Astrocyte (in vitro differentiated cells and primary cell): ENCODE measurements at regions not wholly inside any gene's neighbourhood (a gene's known extent, or its start where the extent isn't known, plus 50 kb on each side); places are given as distances from the start of the nearest gene placed in this dataset.

Source experiments
- DNase-seq: peaks from one replicate; pipeline ENCODE4 v3.0.0-alpha.2; 2010; ENCODE audit warnings: low read depth
- FAIRE-seq: peaks from 2 replicates; lab custom pipeline; 2011; peaks lifted over from hg19 to GRCh38; lab: Jason Lieb, UNC
- H2AFZ ChIP-seq: 2 replicates; pipeline ENCODE4 v1.6.0; 2012; ENCODE audit warnings: low read depth, low read length, inconsistent platforms
- H3K27ac ChIP-seq: 2 replicates; pipeline ENCODE4 v1.5.1; 2011; ENCODE audit warnings: low read depth, low read length, inconsistent platforms
- H3K27me3 ChIP-seq: 2 replicates; pipeline ENCODE4 v1.6.0; 2011; ENCODE audit warnings: low read length, inconsistent platforms; ENCODE audit not compliant: insufficient read depth
- H3K36me3 ChIP-seq: 2 replicates; pipeline ENCODE4 v1.5.1; 2011; ENCODE audit warnings: low read length, inconsistent platforms; ENCODE audit not compliant: insufficient read depth
- H3K4me1 ChIP-seq: 2 replicates; pipeline ENCODE4 v1.5.1; 2011; ENCODE audit warnings: low read length, inconsistent platforms; ENCODE audit not compliant: insufficient read depth
- H3K4me2 ChIP-seq: 2 replicates; pipeline ENCODE4 v1.6.0; 2012; ENCODE audit warnings: low read length, inconsistent platforms
- H3K4me3 ChIP-seq: 2 replicates; pipeline ENCODE4 v1.5.1; 2011; ENCODE audit warnings: low read depth, mild to moderate bottlenecking, low read length, inconsistent platforms; ENCODE audit not compliant: insufficient read depth
- H3K79me2 ChIP-seq: 2 replicates; pipeline ENCODE4 v1.6.0; 2012; ENCODE audit warnings: mild to moderate bottlenecking, low read length, inconsistent platforms; ENCODE audit not compliant: insufficient read depth
- H3K9ac ChIP-seq: 2 replicates; pipeline ENCODE4 v1.6.0; 2012; ENCODE audit warnings: mild to moderate bottlenecking, low read length, inconsistent platforms
- H3K9me3 ChIP-seq: 2 replicates; pipeline ENCODE4 v1.5.1; 2012; ENCODE audit warnings: low read depth, mild to moderate bottlenecking, low read length, inconsistent platforms; ENCODE audit not compliant: insufficient read depth
- H4K20me1 ChIP-seq: 2 replicates; pipeline ENCODE4 v1.6.0; 2012; ENCODE audit warnings: low read length, inconsistent platforms; ENCODE audit not compliant: insufficient read depth
- H3K27ac Mint-ChIP-seq: one replicate; pipeline ENCODE4 v1.8.0; 2021; ENCODE audit warnings: mild to moderate bottlenecking, mixed read lengths; ENCODE audit not compliant: unreplicated experiment
- H3K27me3 Mint-ChIP-seq: one replicate; pipeline ENCODE4 v1.8.0; 2021; ENCODE audit warnings: low read depth, mixed read lengths; ENCODE audit not compliant: unreplicated experiment
- H3K36me3 Mint-ChIP-seq: one replicate; pipeline ENCODE4 v1.8.0; 2021; ENCODE audit warnings: low read depth, mixed read lengths; ENCODE audit not compliant: unreplicated experiment
- H3K4me1 Mint-ChIP-seq: one replicate; pipeline ENCODE4 v1.8.0; 2021; ENCODE audit warnings: low read depth, mixed read lengths; ENCODE audit not compliant: unreplicated experiment
- H3K4me3 Mint-ChIP-seq: one replicate; pipeline ENCODE4 v1.8.0; 2021; ENCODE audit warnings: mild to moderate bottlenecking, moderate library complexity, mixed read lengths; ENCODE audit not compliant: unreplicated experiment
- H3K9me3 Mint-ChIP-seq: one replicate; pipeline ENCODE4 v1.8.0; 2021; ENCODE audit warnings: mild to moderate bottlenecking, mixed read lengths; ENCODE audit not compliant: unreplicated experiment
- CTCF ChIP-seq: IDR thresholded peaks from 2 replicates; pipeline ENCODE4 v1.5.1; 2011; ENCODE audit warnings: low read depth, mild to moderate bottlenecking, inconsistent platforms, low read length, moderate library complexity; ENCODE audit not compliant: insufficient read depth
- EZH2 ChIP-seq: IDR thresholded peaks from 2 replicates; pipeline ENCODE4 v1.6.1; 2012; ENCODE audit warnings: mild to moderate bottlenecking, low read length, inconsistent platforms; ENCODE audit not compliant: insufficient read depth

GRCh38 chr20:7693761-7694160 is 246.5 kb downstream of the HAO1 start:
- Histone ChIP-seq H3K9ac (no peak overlapping the region), H3K4me3 (no peak overlapping the region), H3K36me3 (no peaks in the 10 kb centered on the region), H3K27ac (no peak overlapping the region), H3K4me2 (no peak overlapping the region), H2AFZ (no peak overlapping the region), H3K9me3 (no peaks in the 10 kb centered on the region), H3K4me1 (peaks cover 26% of the 10 kb centered on the region), H3K79me2 (no peaks in the 10 kb centered on the region), H4K20me1 (no peaks in the 10 kb centered on the region), H3K27me3 (peaks cover under 1% of the 10 kb centered on the region)
- H3K4me1 Mint-ChIP-seq: peaks cover 56% of the 10 kb centered on the region
- H3K27ac Mint-ChIP-seq: peak overlapping the region; percentile 63
- H3K27me3 Mint-ChIP-seq: no peaks in the 10 kb centered on the region
- DNase-seq (peak; percentile 87), FAIRE-seq (no peak)
- H3K4me3 Mint-ChIP-seq: no peak overlapping the region
- H3K9me3 Mint-ChIP-seq: no peaks in the 10 kb centered on the region
- no peaks in the 10 kb centered on the region for H3K36me3 Mint-ChIP-seq
- no peak for TF ChIP-seq EZH2
- no peak for TF ChIP-seq CTCF

- Mint-ChIP-seq H3K4me1 (peaks cover 52% of the 10 kb centered on the region), H3K36me3 (no peaks in the 10 kb centered on the region), H3K27ac (no peak overlapping the region), H3K9me3 (no peaks in the 10 kb centered on the region), H3K4me3 (no peak overlapping the region), H3K27me3 (no peaks in the 10 kb centered on the region)
- H3K4me3 ChIP-seq: no peak overlapping the region
- TF ChIP-seq CTCF (no peak), EZH2 (no peak)
- no peaks in the 10 kb centered on the region for H3K36me3 ChIP-seq
- DNase-seq (peak; percentile 50), FAIRE-seq (no peak)
- no peaks in the 10 kb centered on the region for H3K9me3 ChIP-seq
- no peak overlapping the region for H2AFZ ChIP-seq
- no peaks in the 10 kb centered on the region for H3K27me3 ChIP-seq
- no peaks in the 10 kb centered on the region for H4K20me1 ChIP-seq
- no peaks in the 10 kb centered on the region for H3K79me2 ChIP-seq
- H3K9ac ChIP-seq: no peak overlapping the region
- H3K4me2 ChIP-seq: peak overlapping the region; percentile 30
- peaks cover 26% of the 10 kb centered on the region for H3K4me1 ChIP-seq
- peak overlapping the region; percentile 36 for H3K27ac ChIP-seq
Measured at GRCh38 chr20:7695051-7695495, 245.2 kb downstream of the HAO1 start.

- Histone ChIP-seq H3K4me3 (no peak overlapping the region), H3K27ac (peak overlapping the region; percentile 52), H2AFZ (no peak overlapping the region), H3K27me3 (no peaks in the 10 kb centered on the region), H3K79me2 (no peaks in the 10 kb centered on the region), H3K9me3 (no peaks in the 10 kb centered on the region), H4K20me1 (no peaks in the 10 kb centered on the region), H3K4me2 (peak overlapping the region; percentile 31), H3K9ac (no peak overlapping the region), H3K4me1 (peaks cover 26% of the 10 kb centered on the region), H3K36me3 (no peaks in the 10 kb centered on the region)
- Mint-ChIP-seq H3K9me3 (no peaks in the 10 kb centered on the region), H3K36me3 (no peaks in the 10 kb centered on the region), H3K27me3 (no peaks in the 10 kb centered on the region), H3K4me3 (no peak overlapping the region), H3K27ac (no peak overlapping the region), H3K4me1 (peaks cover 52% of the 10 kb centered on the region)
- FAIRE-seq: no peak
- DNase-seq: peak; percentile 94
- TF ChIP-seq CTCF: no peak
- no peak for TF ChIP-seq EZH2
Measured at GRCh38 chr20:7695635-7696034, 244.6 kb downstream of the HAO1 start.
